Natural killer cell (primary cell): ENCODE measurements at regions not wholly inside any gene's neighbourhood (a gene's known extent, or its start where the extent isn't known, plus 50 kb on each side); places are given as distances from the start of the nearest gene placed in this dataset.
"Not testable (repeated sequence)": the region's sequence is repeated elsewhere in the genome, so short reads cannot be mapped to it uniquely, and the experiment has no call there.

Source experiments
- ATAC-seq, 3 donors: fragments of 150-1000 bp in 2 of 3; fragments of 200-7000 bp in 1 of 3; cut with Tn5 transposase; 1 replicate in 1 of 3; 2 replicates in 2 of 3; pipeline ENCODE4 v1.10.0; 2021; ENCODE audit warnings: mild to moderate bottlenecking in 2 of 3, moderate library complexity in 2 of 3
- DNase-seq, 2 donors: peaks; one replicate each; pipeline versions ENCODE4 v3.0.0 to v3.0.0-alpha.2; 2013 to 2021; ENCODE audit warnings: mixed read lengths in 1 of 2
- H3K27ac ChIP-seq: one replicate; pipeline ENCODE4 v1.5.1; 2013; ENCODE audit warnings: mild to moderate bottlenecking, low read length
- H3K27me3 ChIP-seq: one replicate; pipeline ENCODE4 v1.6.1; 2013; ENCODE audit warnings: low read length; ENCODE audit not compliant: control insufficient read depth, insufficient read depth
- H3K36me3 ChIP-seq: one replicate; pipeline ENCODE4 v1.6.1; 2013; ENCODE audit warnings: low read length; ENCODE audit not compliant: control insufficient read depth, insufficient read depth
- H3K4me1 ChIP-seq: one replicate; pipeline ENCODE4 v1.6.1; 2013; ENCODE audit warnings: low read length; ENCODE audit not compliant: control insufficient read depth, insufficient read depth
- H3K4me3 ChIP-seq: one replicate; pipeline ENCODE4 v1.5.1; 2013; ENCODE audit warnings: low read length
- H3K9me3 ChIP-seq: one replicate; pipeline ENCODE4 v1.6.1; 2013; ENCODE audit warnings: low read length; ENCODE audit not compliant: control insufficient read depth, insufficient read depth
- H3K27ac Mint-ChIP-seq, 2 donors: one replicate each; pipeline ENCODE4 v1.8.0; 2022; ENCODE audit warnings: mild to moderate bottlenecking in 2 of 2, mixed read lengths in 2 of 2, moderate library complexity in 1 of 2
- H3K27me3 Mint-ChIP-seq, 2 donors: one replicate each; pipeline ENCODE4 v1.8.0; 2022; ENCODE audit warnings: low read depth in 2 of 2, mixed read lengths in 2 of 2
- H3K36me3 Mint-ChIP-seq: one replicate; pipeline ENCODE4 v1.8.0; 2022; ENCODE audit warnings: mixed read lengths
- H3K4me1 Mint-ChIP-seq, 2 donors: one replicate each; pipeline ENCODE4 v1.8.0; 2022; ENCODE audit warnings: mixed read lengths in 2 of 2
- H3K4me3 Mint-ChIP-seq: one replicate; pipeline ENCODE4 v1.8.0; 2022; ENCODE audit warnings: mild to moderate bottlenecking, moderate library complexity, mixed read lengths
- H3K9me3 Mint-ChIP-seq, 2 donors: one replicate each; pipeline ENCODE4 v1.8.0; 2022; ENCODE audit warnings: mixed read lengths in 2 of 2
- CTCF ChIP-seq: fragments of 200-600 bp; IDR thresholded peaks from one replicate; pipeline ENCODE4 v1.8.0; 2022; ENCODE audit warnings: antibody characterized with exemption
- WGBS: methylation state at CpG from one replicate; pipeline ENCODE4 v1.1.7; 2013; ENCODE audit warnings: missing lambda C conversion rate; ENCODE audit not compliant: insufficient coverage; 5-methylcytosine and 5-hydroxymethylcytosine counted together
- intact Hi-C: fragments of 100-400 bp; cut with micrococcal nuclease; formaldehyde crosslinking; loops from one replicate; pipeline ENCODE4 v1.14.2; 2022

- no peak overlapping the region for H3K27ac Mint-ChIP-seq
- Histone ChIP-seq H3K36me3 (no peaks in the 10 kb centered on the region), H3K4me1 (no peaks in the 10 kb centered on the region), H3K4me3 (no peak overlapping the region), H3K9me3 (peaks cover 5% of the 10 kb centered on the region), H3K27ac (no peak overlapping the region), H3K27me3 (no peaks in the 10 kb centered on the region)
- H3K9me3 Mint-ChIP-seq = peaks cover 14 to 15% of the 10 kb centered on the region in 2 donors
- no peak overlapping the region for H3K4me3 Mint-ChIP-seq
- no peak for TF ChIP-seq CTCF
- DNase-seq (no peak), ATAC-seq (no peak)
- H3K36me3 Mint-ChIP-seq = peaks cover 18% of the 10 kb centered on the region
- H3K27me3 Mint-ChIP-seq = no peaks in the 10 kb centered on the region
- intact Hi-C loops = no loop called here
- WGBS = no CpG with 5 or more reads among the region's 1 CpG
- H3K4me1 Mint-ChIP-seq = no peaks in the 10 kb centered on the region
These were observed 1147.5 kb upstream of the ACVR2A start for GRCh38 chr2:146697307-146697706.

- H3K27me3 ChIP-seq, H3K27me3 Mint-ChIP-seq, H3K4me1 Mint-ChIP-seq, H3K27ac ChIP-seq, ATAC-seq, intact Hi-C loops, H3K4me1 ChIP-seq, H3K4me3 ChIP-seq, H3K36me3 ChIP-seq, H3K4me3 Mint-ChIP-seq, H3K9me3 ChIP-seq, H3K27ac Mint-ChIP-seq, DNase-seq: not testable (repeated sequence)
- H3K9me3 Mint-ChIP-seq = peaks cover 13 to 15% of the 10 kb centered on the region in 2 donors
- H3K36me3 Mint-ChIP-seq = peaks cover 13% of the 10 kb centered on the region
- WGBS = 91% methylated on average over 2 of the region's 3 CpGs
These were observed 1148.0 kb upstream of the ACVR2A start for GRCh38 chr2:146696787-146697186.

- TF ChIP-seq CTCF = no peak
- H3K4me3 Mint-ChIP-seq = no peak overlapping the region
- ATAC-seq (no peak), DNase-seq (no peak)
- no peaks in the 10 kb centered on the region for H3K4me1 ChIP-seq
- no peaks in the 10 kb centered on the region for H3K9me3 ChIP-seq
- H3K27ac Mint-ChIP-seq = no peak overlapping the region
- no peak overlapping the region for H3K4me3 ChIP-seq
- H3K36me3 Mint-ChIP-seq = no peaks in the 10 kb centered on the region
- H3K4me1 Mint-ChIP-seq = no peaks in the 10 kb centered on the region
- no peaks in the 10 kb centered on the region for H3K27me3 ChIP-seq
- H3K36me3 ChIP-seq = no peaks in the 10 kb centered on the region
- intact Hi-C loops = no loop called here
- peaks cover 0 to 3% of the 10 kb centered on the region in 2 donors for H3K9me3 Mint-ChIP-seq
- H3K27me3 Mint-ChIP-seq = no peaks in the 10 kb centered on the region
- no peak overlapping the region for H3K27ac ChIP-seq
- no CpG with 5 or more reads among the region's 1 CpG for WGBS
These were observed 1162.8 kb upstream of the ACVR2A start for GRCh38 chr2:146681991-146682390.

- no peaks in the 10 kb centered on the region for H3K9me3 ChIP-seq
- 96% methylated on average over 5 of the region's 5 CpGs for WGBS
- Mint-ChIP-seq H3K4me1 (no peaks in the 10 kb centered on the region), H3K9me3 (peaks cover 4 to 5% of the 10 kb centered on the region in 2 donors), H3K27me3 (no peaks in the 10 kb centered on the region), H3K4me3 (no peak overlapping the region), H3K27ac (no peak overlapping the region), H3K36me3 (no peaks in the 10 kb centered on the region)
- H3K4me1 ChIP-seq = no peaks in the 10 kb centered on the region
- H3K27ac ChIP-seq = no peak overlapping the region
- no peaks in the 10 kb centered on the region for H3K36me3 ChIP-seq
- no peak overlapping the region for H3K4me3 ChIP-seq
- intact Hi-C loops = no loop called here
- no peak for ATAC-seq
- H3K27me3 ChIP-seq = no peaks in the 10 kb centered on the region
- DNase-seq = no peak
- TF ChIP-seq CTCF = no peak
These were observed 1166.3 kb upstream of the ACVR2A start for GRCh38 chr2:146678516-146678915.
